IPS-15b (cell line): ENCODE measurements at regions not wholly inside any gene's neighbourhood (a gene's known extent, or its start where the extent isn't known, plus 50 kb on each side); places are given as distances from the start of the nearest gene placed in this dataset.

ENCODE experiments used
- H3K27me3 ChIP-seq: one replicate; pipeline ENCODE4 v1.6.1; 2013; ENCODE audit warnings: low read length; ENCODE audit not compliant: control insufficient read depth, insufficient read depth
- H3K36me3 ChIP-seq: one replicate; pipeline ENCODE4 v1.6.1; 2013; ENCODE audit warnings: low read length; ENCODE audit not compliant: control insufficient read depth, insufficient read depth
- H3K4me1 ChIP-seq: one replicate; pipeline ENCODE4 v1.6.1; 2013; ENCODE audit warnings: mild to moderate bottlenecking, low read length; ENCODE audit not compliant: control insufficient read depth, insufficient read depth
- H3K4me3 ChIP-seq: one replicate; pipeline ENCODE4 v1.5.1; 2013; ENCODE audit warnings: low read depth, low read length
- H3K9ac ChIP-seq: one replicate; pipeline ENCODE4 v1.6.1; 2013; ENCODE audit warnings: low read depth, mild to moderate bottlenecking, low read length
- H3K9me3 ChIP-seq: one replicate; pipeline ENCODE4 v1.6.1; 2013; ENCODE audit warnings: mild to moderate bottlenecking, low read length; ENCODE audit not compliant: control insufficient read depth, insufficient read depth

DNA sequence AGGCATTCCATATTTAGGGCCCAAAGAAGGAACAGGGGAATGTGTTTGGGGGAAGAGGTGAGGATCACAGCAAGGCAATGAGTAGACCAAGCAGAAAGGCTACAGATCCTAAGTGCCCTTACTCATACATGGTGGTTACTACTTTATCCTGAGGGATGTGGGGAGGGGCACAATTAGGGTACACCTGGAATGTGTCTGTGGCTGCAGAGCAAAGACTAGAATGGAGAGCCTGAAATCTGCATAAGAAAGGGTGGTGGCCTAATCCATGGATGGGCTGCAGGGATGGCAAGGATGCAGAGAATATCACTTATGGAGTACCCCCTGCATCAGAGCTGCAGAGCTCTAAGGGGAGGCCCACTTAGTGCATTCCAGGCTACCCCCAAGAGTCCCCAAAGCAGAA, 352.6 kb upstream of the TRPC7 start:
- H3K36me3 ChIP-seq = no peaks in the 10 kb centered on the region
- H3K9me3 ChIP-seq = no peaks in the 10 kb centered on the region
- no peak overlapping the region for H3K9ac ChIP-seq
- no peak overlapping the region for H3K4me3 ChIP-seq
- no peaks in the 10 kb centered on the region for H3K4me1 ChIP-seq
- H3K27me3 ChIP-seq = no peaks in the 10 kb centered on the region

DNA sequence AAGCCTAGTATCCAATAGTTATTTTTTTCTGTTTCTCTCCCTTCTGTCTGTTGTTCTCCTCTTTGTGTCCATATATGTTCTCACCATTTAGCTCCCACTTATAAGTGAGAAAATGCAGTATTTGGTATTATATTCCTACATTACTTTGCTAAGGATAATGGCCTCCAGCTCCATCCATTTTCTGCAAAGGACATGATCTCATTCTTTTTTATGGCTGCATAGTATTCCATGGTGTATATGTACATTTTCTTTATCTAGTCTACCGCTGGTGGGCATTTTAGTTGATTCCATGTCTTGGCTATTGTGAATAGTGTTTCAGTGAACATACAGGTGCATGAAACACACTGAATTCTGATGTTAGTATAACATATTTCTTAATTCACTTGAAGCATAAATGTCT, 348.9 kb upstream of the TRPC7 start:
- H3K4me1 ChIP-seq = no peaks in the 10 kb centered on the region
- H3K27me3 ChIP-seq = no peaks in the 10 kb centered on the region
- no peak overlapping the region for H3K9ac ChIP-seq
- H3K9me3 ChIP-seq = no peaks in the 10 kb centered on the region
- no peaks in the 10 kb centered on the region for H3K36me3 ChIP-seq
- H3K4me3 ChIP-seq = no peak overlapping the region

DNA sequence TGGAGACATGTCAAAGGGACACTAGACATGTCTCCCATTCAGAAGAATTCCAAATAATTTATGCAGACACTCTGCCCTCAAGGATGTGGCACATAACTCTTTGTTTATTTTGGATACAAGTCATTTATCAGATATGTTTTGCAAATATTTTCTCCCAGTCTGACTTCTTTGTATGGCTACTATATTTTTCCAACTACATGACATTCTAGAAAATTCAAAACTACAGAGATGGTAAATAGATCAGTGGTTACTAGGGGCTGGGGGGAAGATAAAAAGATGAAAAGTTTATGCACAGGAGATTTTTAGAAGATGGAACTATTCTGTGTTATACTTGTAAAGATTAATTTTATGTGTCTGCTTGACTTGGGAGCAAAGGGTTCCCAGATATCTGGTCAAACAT, 347.3 kb upstream of the TRPC7 start:
- H3K9me3 ChIP-seq = no peaks in the 10 kb centered on the region
- H3K36me3 ChIP-seq = no peaks in the 10 kb centered on the region
- no peaks in the 10 kb centered on the region for H3K27me3 ChIP-seq
- H3K9ac ChIP-seq = no peak overlapping the region
- no peaks in the 10 kb centered on the region for H3K4me1 ChIP-seq
- no peak overlapping the region for H3K4me3 ChIP-seq

DNA sequence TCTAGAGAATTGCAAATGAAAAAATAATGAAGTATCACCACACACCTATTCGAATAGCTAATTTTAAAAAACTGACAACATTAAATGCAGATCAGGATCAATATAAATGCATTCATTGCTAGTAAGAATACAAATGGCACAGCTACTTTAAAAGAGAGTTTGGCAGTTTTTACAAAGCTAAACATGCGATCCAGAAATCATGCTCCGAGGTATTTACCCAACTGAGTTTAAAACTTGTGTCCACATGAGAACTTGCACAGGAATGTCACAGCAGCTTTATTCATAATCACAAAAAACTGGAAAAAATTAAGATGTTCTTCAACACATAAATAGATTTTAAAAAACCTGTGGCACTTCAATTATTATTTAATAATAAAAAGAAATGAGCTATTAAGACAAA, 345.5 kb upstream of the TRPC7 start:
- no peaks in the 10 kb centered on the region for H3K36me3 ChIP-seq
- no peak overlapping the region for H3K9ac ChIP-seq
- H3K4me3 ChIP-seq = no peak overlapping the region
- H3K27me3 ChIP-seq = no peaks in the 10 kb centered on the region
- no peaks in the 10 kb centered on the region for H3K4me1 ChIP-seq
- no peaks in the 10 kb centered on the region for H3K9me3 ChIP-seq

DNA sequence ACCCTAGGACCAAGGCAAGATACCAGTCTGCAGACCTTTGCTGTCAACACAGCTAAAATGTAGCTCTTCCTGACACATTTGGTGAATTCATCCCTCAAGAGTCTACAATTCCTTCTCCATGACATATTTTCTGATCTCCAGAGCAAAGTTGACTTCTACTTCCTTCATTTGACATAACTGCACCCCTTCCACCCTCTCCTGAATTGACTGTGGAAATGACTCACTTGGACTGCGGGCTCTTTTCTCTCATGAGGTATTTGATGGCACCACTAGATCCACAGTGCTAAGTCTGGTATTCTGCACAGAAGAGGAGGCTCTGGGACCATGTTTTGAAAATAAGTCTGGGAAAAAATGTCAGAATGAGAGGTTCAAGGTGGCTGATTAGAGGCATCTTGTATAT, 338.4 kb upstream of the TRPC7 start:
- no peak overlapping the region for H3K4me3 ChIP-seq
- H3K27me3 ChIP-seq = no peaks in the 10 kb centered on the region
- no peaks in the 10 kb centered on the region for H3K4me1 ChIP-seq
- H3K9me3 ChIP-seq = no peaks in the 10 kb centered on the region
- no peak overlapping the region for H3K9ac ChIP-seq
- H3K36me3 ChIP-seq = no peaks in the 10 kb centered on the region

DNA sequence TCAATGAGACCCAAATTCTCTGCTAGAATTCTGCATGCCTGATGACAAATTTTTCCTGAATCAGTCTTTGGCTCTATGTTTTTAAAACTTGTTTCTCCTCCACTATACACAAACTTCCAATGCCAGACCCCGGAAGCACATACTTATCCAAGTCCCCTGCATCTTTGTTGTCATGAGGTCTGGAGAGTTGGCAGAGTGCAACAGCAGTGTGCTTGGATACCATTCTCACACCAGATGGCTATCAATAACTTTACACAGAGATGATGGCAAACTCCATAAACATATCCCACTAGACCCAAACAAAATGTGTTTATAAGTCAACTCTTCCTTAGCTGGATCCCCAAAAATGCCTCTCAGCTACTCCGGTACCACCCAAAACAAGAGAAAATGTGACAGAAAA, 337.7 kb upstream of the TRPC7 start:
- H3K4me1 ChIP-seq = no peaks in the 10 kb centered on the region
- H3K4me3 ChIP-seq = no peak overlapping the region
- H3K27me3 ChIP-seq = no peaks in the 10 kb centered on the region
- no peak overlapping the region for H3K9ac ChIP-seq
- H3K36me3 ChIP-seq = no peaks in the 10 kb centered on the region
- H3K9me3 ChIP-seq = no peaks in the 10 kb centered on the region

DNA sequence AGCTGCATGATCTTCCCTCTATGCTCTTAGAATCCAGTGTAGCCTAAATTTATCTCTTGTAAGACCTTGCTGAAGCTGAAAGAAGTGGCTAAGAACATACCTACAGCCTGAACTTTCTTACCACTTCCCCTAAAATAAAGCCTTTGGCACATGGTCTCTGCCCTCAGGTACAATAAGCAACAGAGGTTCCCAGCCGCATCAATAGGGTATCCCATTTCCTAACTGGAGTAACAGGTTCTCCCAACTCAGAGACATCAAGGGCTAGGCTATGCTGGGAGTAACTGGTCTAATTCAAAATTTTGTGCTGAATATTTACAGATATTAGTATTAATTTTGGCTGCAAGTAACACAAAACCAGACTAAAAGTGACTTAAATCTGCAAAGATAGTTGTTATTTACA, 335.8 kb upstream of the TRPC7 start:
- Histone ChIP-seq H3K27me3 (no peaks in the 10 kb centered on the region), H3K36me3 (no peaks in the 10 kb centered on the region), H3K9me3 (no peaks in the 10 kb centered on the region), H3K4me1 (no peaks in the 10 kb centered on the region), H3K9ac (no peak overlapping the region), H3K4me3 (no peak overlapping the region)

DNA sequence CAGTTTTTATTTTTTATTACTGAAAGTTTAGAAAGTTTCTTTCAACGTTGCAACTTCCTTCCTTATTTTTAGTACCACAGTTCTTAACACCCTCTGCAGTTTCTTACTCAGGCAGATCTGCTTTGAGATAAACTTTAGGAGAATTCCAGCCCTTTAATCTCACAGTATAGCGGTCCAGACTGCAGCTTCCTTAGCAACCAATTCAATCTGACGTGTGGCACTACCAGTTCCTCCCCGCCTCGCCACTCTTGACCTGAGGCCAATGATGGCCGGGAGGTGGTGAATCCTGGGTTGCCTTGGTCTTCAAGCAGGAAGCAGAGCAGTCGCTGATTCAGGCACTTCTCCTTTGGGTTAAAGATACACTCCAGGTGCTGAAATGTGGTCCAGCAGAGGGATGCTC, 334.3 kb upstream of the TRPC7 start:
- no peaks in the 10 kb centered on the region for H3K27me3 ChIP-seq
- H3K4me1 ChIP-seq = no peaks in the 10 kb centered on the region
- no peaks in the 10 kb centered on the region for H3K9me3 ChIP-seq
- H3K36me3 ChIP-seq = no peaks in the 10 kb centered on the region
- H3K9ac ChIP-seq = no peak overlapping the region
- H3K4me3 ChIP-seq = no peak overlapping the region

DNA sequence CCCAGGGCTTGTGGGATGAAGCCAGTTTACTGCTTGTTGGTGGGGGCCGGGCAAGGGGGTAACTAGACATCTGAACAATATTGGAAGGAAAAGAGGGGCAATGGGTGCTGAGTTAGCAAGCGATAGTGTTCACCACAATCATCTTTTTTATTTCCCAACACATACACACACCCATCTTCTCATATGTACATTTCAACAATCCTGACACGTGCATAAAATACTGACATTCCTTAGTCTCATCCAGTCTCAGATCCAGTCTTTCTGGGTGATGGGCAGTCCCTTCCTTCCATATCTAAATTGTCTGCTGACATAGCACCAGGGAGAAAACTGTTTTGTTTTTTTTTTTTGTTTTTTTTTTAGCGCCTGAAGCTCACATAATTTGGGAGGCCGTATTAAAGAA, 333.6 kb upstream of the TRPC7 start:
- Histone ChIP-seq H3K9ac (no peak overlapping the region), H3K4me1 (no peaks in the 10 kb centered on the region), H3K4me3 (no peak overlapping the region), H3K36me3 (no peaks in the 10 kb centered on the region), H3K27me3 (no peaks in the 10 kb centered on the region), H3K9me3 (no peaks in the 10 kb centered on the region)

DNA sequence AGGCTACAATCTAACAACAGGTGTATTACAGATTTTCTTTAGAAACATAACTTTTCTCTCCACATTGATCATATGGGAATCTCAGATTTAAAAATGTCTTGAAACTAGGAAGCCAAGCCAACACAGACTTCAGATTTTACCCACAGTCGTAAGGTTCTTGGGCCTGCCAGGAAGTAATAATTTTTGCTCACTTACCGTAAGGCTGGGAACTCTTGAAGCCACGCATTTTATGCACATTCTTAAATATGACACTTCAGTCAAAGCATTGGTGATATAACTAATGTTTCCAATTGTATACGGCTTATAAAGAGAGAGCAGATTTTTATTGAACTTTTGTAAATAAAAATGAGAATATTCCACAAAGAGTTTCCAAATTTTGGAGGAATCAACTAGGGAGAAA, 328.9 kb upstream of the TRPC7 start:
- Histone ChIP-seq H3K4me1 (no peaks in the 10 kb centered on the region), H3K27me3 (no peaks in the 10 kb centered on the region), H3K36me3 (no peaks in the 10 kb centered on the region), H3K9me3 (no peaks in the 10 kb centered on the region), H3K9ac (no peak overlapping the region), H3K4me3 (no peak overlapping the region)

DNA sequence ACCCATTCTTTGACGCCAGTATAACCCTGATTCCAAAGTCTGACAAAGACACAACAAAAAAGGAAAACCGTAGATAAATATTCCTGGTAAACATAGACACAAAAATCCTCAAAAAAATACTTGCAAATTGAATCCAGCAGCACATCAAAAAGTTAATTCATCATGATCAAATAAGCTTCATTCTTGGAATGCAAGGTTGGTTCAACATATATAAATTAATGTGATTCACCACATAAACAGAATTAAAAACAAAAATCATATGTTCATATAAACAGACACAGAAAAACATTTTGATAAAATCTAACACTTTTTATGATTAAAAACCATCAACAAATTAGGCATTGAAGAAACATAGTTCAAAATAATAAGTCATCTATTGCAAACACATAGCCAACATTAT, 324.2 kb upstream of the TRPC7 start:
- Histone ChIP-seq H3K4me1 (no peaks in the 10 kb centered on the region), H3K4me3 (no peak overlapping the region), H3K27me3 (no peaks in the 10 kb centered on the region), H3K36me3 (no peaks in the 10 kb centered on the region), H3K9me3 (no peaks in the 10 kb centered on the region), H3K9ac (no peak overlapping the region)

DNA sequence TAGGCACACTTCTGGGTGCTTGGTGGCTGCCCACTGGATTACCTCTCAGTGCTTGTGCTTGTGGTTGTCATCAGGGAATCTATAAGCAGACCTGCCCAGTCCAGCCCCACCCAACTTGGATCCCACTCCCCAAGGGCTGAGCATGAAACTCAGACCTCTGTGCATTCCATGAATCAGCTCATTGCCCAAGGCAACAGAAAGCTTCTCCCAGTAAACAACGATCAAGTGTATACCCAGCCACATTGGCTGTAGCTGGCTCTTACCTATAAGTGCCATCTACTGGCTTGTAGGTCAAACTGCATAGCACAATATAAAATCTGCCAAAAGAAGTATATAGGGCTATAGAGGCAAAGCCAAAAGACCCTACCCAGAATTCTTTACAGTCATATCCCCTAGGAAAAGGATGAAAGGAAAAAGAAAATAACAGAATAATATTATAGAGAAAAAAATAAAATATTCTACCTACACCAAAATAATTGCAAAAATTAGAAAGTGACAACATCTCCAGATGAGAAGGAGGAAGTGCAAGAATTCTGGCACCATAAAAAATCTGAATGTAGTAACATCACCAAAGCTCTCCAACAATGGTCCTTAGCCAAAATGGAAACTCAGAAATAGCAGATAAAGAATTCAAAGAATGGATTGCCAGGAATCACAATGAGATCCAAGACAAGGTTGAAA, 321.0 kb upstream of the TRPC7 start:
- Histone ChIP-seq H3K9me3 (peaks cover 1% of the 10 kb centered on the region), H3K4me3 (no peak overlapping the region), H3K27me3 (no peaks in the 10 kb centered on the region), H3K9ac (no peak overlapping the region), H3K36me3 (no peaks in the 10 kb centered on the region), H3K4me1 (no peaks in the 10 kb centered on the region)
